GM12878 (cell line): ENCODE measurements at regions not wholly inside any gene's neighbourhood (a gene's known extent, or its start where the extent isn't known, plus 50 kb on each side); places are given as distances from the start of the nearest gene placed in this dataset.

Source experiments
- CTCF ChIP-seq, 3 experiments: IDR thresholded peaks in 2 of 3; conservative IDR thresholded peaks in 1 of 3; 2 replicates each; pipeline ENCODE4 v1.5.1; 2011; ENCODE audit warnings: low read depth in 3 of 3, low read length in 3 of 3, mild to moderate bottlenecking in 3 of 3, control low read depth in 2 of 3, moderate library complexity in 2 of 3, inconsistent platforms in 1 of 3, mixed read lengths in 1 of 3; ENCODE audit not compliant: control insufficient read depth in 2 of 3, insufficient read depth in 1 of 3; ENCODE audit errors: extremely low read depth in 1 of 3
- NRF1 ChIP-seq: conservative IDR thresholded peaks from 2 replicates; pipeline ENCODE4 v1.6.1; 2011; ENCODE audit warnings: mild to moderate bottlenecking, low read depth, low read length, improper control_type of control experiment
- SUZ12 ChIP-seq: fragments of 200-600 bp; sonication (generic); IDR thresholded peaks from one replicate; pipeline ENCODE4 v1.6.1; 2018; ENCODE audit warnings: antibody characterized with exemption, mild to moderate bottlenecking; ENCODE audit not compliant: unreplicated experiment
- TAF1 ChIP-seq: IDR thresholded peaks from 2 replicates; pipeline ENCODE4 v1.6.1; 2011; ENCODE audit warnings: mild to moderate bottlenecking, low read depth, low read length, borderline replicate concordance

- TF ChIP-seq NRF1 (no peak), TAF1 (no peak), CTCF (IDR thresholded peaks at IDR 0.05 in 2 of 3, conservative IDR thresholded peaks at IDR 0.05 in 1 of 3; ENCODE audit: control insufficient read depth in 2 of 3, extremely low read depth in 1 of 3, insufficient read depth in 1 of 3, low read depth in 3 of 3, low read length in 3 of 3) (no peak), SUZ12 (no peak)
Observed at GRCh38 chr15:87606971-87607370, 649.6 kb downstream of the NTRK3 start.
